ENCODE measurements at regions not wholly inside any gene's neighbourhood (a gene's known extent, or its start where the extent isn't known, plus 50 kb on each side); places are given as distances from the start of the nearest gene placed in this dataset.
A peak's percentile ranks its signal among the peaks of the same experiment; 100 is the strongest.
"Not testable (repeated sequence)": the region's sequence is repeated elsewhere in the genome, so short reads cannot be mapped to it uniquely, and the experiment has no call there.

GRCh38 chr10:64996886-64997285, 1475.7 kb downstream of the REEP3 start:
- Histone ChIP-seq H3K9ac (ENCODE audit: low read length) (no peak overlapping the region), H3K27ac (ENCODE audit: low read depth, low read length) (no peak overlapping the region), H3K36me3 (ENCODE audit: control insufficient read depth, insufficient read depth, low read length) (no peaks in the 10 kb centered on the region), H3K27me3 (ENCODE audit: control insufficient read depth, insufficient read depth, low read length) (no peaks in the 10 kb centered on the region), H3K4me3 (ENCODE audit: low read length) (no peak overlapping the region), H3K4me1 (ENCODE audit: control insufficient read depth, insufficient read depth, low read length) (no peaks in the 10 kb centered on the region)

GRCh38 chr10:65010845-65011244, 1489.6 kb downstream of the REEP3 start:
- H3K4me1 ChIP-seq (ENCODE audit: control insufficient read depth, insufficient read depth, low read length) = no peaks in the 10 kb centered on the region
- H3K27ac ChIP-seq (ENCODE audit: low read depth, low read length) = no peak overlapping the region
- H3K9ac ChIP-seq (ENCODE audit: low read length) = no peak overlapping the region
- H3K36me3 ChIP-seq (ENCODE audit: control insufficient read depth, insufficient read depth, low read length) = no peaks in the 10 kb centered on the region
- no peaks in the 10 kb centered on the region for H3K27me3 ChIP-seq (ENCODE audit: control insufficient read depth, insufficient read depth, low read length)
- H3K4me3 ChIP-seq (ENCODE audit: low read length) = no peak overlapping the region

GRCh38 chr10:65017523-65017922, 1496.3 kb downstream of the REEP3 start:
- Histone ChIP-seq H3K4me1 (ENCODE audit: control insufficient read depth, insufficient read depth, low read length) (no peaks in the 10 kb centered on the region), H3K27me3 (ENCODE audit: control insufficient read depth, insufficient read depth, low read length) (no peaks in the 10 kb centered on the region), H3K27ac (ENCODE audit: low read depth, low read length) (no peak overlapping the region), H3K9ac (ENCODE audit: low read length) (no peak overlapping the region), H3K4me3 (ENCODE audit: low read length) (no peak overlapping the region), H3K36me3 (ENCODE audit: control insufficient read depth, insufficient read depth, low read length) (no peaks in the 10 kb centered on the region)

GRCh38 chr10:65024886-65025285, 1503.7 kb downstream of the REEP3 start:
- H3K4me1 ChIP-seq (ENCODE audit: control insufficient read depth, insufficient read depth, low read length) = no peaks in the 10 kb centered on the region
- H3K27me3 ChIP-seq (ENCODE audit: control insufficient read depth, insufficient read depth, low read length) = no peaks in the 10 kb centered on the region
- no peak overlapping the region for H3K4me3 ChIP-seq (ENCODE audit: low read length)
- no peak overlapping the region for H3K9ac ChIP-seq (ENCODE audit: low read length)
- H3K36me3 ChIP-seq (ENCODE audit: control insufficient read depth, insufficient read depth, low read length) = no peaks in the 10 kb centered on the region
- H3K27ac ChIP-seq (ENCODE audit: low read depth, low read length) = no peak overlapping the region

GRCh38 chr10:65030263-65030662, 1509.1 kb downstream of the REEP3 start:
- no peaks in the 10 kb centered on the region for H3K4me1 ChIP-seq (ENCODE audit: control insufficient read depth, insufficient read depth, low read length)
- H3K36me3 ChIP-seq (ENCODE audit: control insufficient read depth, insufficient read depth, low read length) = no peaks in the 10 kb centered on the region
- no peaks in the 10 kb centered on the region for H3K27me3 ChIP-seq (ENCODE audit: control insufficient read depth, insufficient read depth, low read length)
- H3K9ac ChIP-seq (ENCODE audit: low read length) = no peak overlapping the region
- H3K27ac ChIP-seq (ENCODE audit: low read depth, low read length) = no peak overlapping the region
- no peak overlapping the region for H3K4me3 ChIP-seq (ENCODE audit: low read length)

GRCh38 chr10:65032867-65033769, 1511.9 kb downstream of the REEP3 start:
- no peak overlapping the region for H3K9ac ChIP-seq (ENCODE audit: low read length)
- no peaks in the 10 kb centered on the region for H3K4me1 ChIP-seq (ENCODE audit: control insufficient read depth, insufficient read depth, low read length)
- H3K4me3 ChIP-seq (ENCODE audit: low read length) = no peak overlapping the region
- H3K36me3 ChIP-seq (ENCODE audit: control insufficient read depth, insufficient read depth, low read length) = no peaks in the 10 kb centered on the region
- no peaks in the 10 kb centered on the region for H3K27me3 ChIP-seq (ENCODE audit: control insufficient read depth, insufficient read depth, low read length)
- no peak overlapping the region for H3K27ac ChIP-seq (ENCODE audit: low read depth, low read length)

- no peak overlapping the region for H3K9ac ChIP-seq (ENCODE audit: low read length)
- no peak overlapping the region for H3K27ac ChIP-seq (ENCODE audit: low read depth, low read length)
- no peaks in the 10 kb centered on the region for H3K36me3 ChIP-seq (ENCODE audit: control insufficient read depth, insufficient read depth, low read length)
- no peaks in the 10 kb centered on the region for H3K27me3 ChIP-seq (ENCODE audit: control insufficient read depth, insufficient read depth, low read length)
- peak overlapping the region; percentile 12 for H3K4me3 ChIP-seq (ENCODE audit: low read length)
- H3K4me1 ChIP-seq (ENCODE audit: control insufficient read depth, insufficient read depth, low read length) = no peaks in the 10 kb centered on the region
These were observed 1512.8 kb downstream of the REEP3 start for GRCh38 chr10:65033957-65034356.

GRCh38 chr10:65040796-65041195, 1519.6 kb downstream of the REEP3 start:
- Histone ChIP-seq H3K27ac (ENCODE audit: low read depth, low read length) (no peak overlapping the region), H3K9ac (ENCODE audit: low read length) (no peak overlapping the region), H3K4me1 (ENCODE audit: control insufficient read depth, insufficient read depth, low read length) (no peaks in the 10 kb centered on the region), H3K4me3 (ENCODE audit: low read length) (no peak overlapping the region), H3K27me3 (ENCODE audit: control insufficient read depth, insufficient read depth, low read length) (no peaks in the 10 kb centered on the region), H3K36me3 (ENCODE audit: control insufficient read depth, insufficient read depth, low read length) (no peaks in the 10 kb centered on the region)

GRCh38 chr10:65041307-65041706, 1520.1 kb downstream of the REEP3 start:
- Histone ChIP-seq H3K27ac (ENCODE audit: low read depth, low read length) (no peak overlapping the region), H3K4me1 (ENCODE audit: control insufficient read depth, insufficient read depth, low read length) (no peaks in the 10 kb centered on the region), H3K4me3 (ENCODE audit: low read length) (no peak overlapping the region), H3K27me3 (ENCODE audit: control insufficient read depth, insufficient read depth, low read length) (no peaks in the 10 kb centered on the region), H3K9ac (ENCODE audit: low read length) (no peak overlapping the region), H3K36me3 (ENCODE audit: control insufficient read depth, insufficient read depth, low read length) (no peaks in the 10 kb centered on the region)

GRCh38 chr10:65042496-65042895, 1521.3 kb downstream of the REEP3 start:
- Histone ChIP-seq H3K36me3 (ENCODE audit: control insufficient read depth, insufficient read depth, low read length) (no peaks in the 10 kb centered on the region), H3K4me1 (ENCODE audit: control insufficient read depth, insufficient read depth, low read length) (no peaks in the 10 kb centered on the region), H3K27me3 (ENCODE audit: control insufficient read depth, insufficient read depth, low read length) (no peaks in the 10 kb centered on the region), H3K4me3 (ENCODE audit: low read length) (no peak overlapping the region), H3K27ac (ENCODE audit: low read depth, low read length) (no peak overlapping the region), H3K9ac (ENCODE audit: low read length) (no peak overlapping the region)

GRCh38 chr10:65046831-65047230, 1525.6 kb downstream of the REEP3 start:
- H3K36me3 ChIP-seq (ENCODE audit: control insufficient read depth, insufficient read depth, low read length) = no peaks in the 10 kb centered on the region
- no peak overlapping the region for H3K4me3 ChIP-seq (ENCODE audit: low read length)
- H3K27me3 ChIP-seq (ENCODE audit: control insufficient read depth, insufficient read depth, low read length) = no peaks in the 10 kb centered on the region
- H3K9ac ChIP-seq (ENCODE audit: low read length) = no peak overlapping the region
- no peaks in the 10 kb centered on the region for H3K4me1 ChIP-seq (ENCODE audit: control insufficient read depth, insufficient read depth, low read length)
- no peak overlapping the region for H3K27ac ChIP-seq (ENCODE audit: low read depth, low read length)

GRCh38 chr10:65052111-65052510, 1530.9 kb downstream of the REEP3 start:
- not testable (repeated sequence) for H3K4me1 ChIP-seq (ENCODE audit: control insufficient read depth, insufficient read depth, low read length); H3K4me3 ChIP-seq (ENCODE audit: low read length); H3K36me3 ChIP-seq (ENCODE audit: control insufficient read depth, insufficient read depth, low read length); H3K27ac ChIP-seq (ENCODE audit: low read depth, low read length); H3K27me3 ChIP-seq (ENCODE audit: control insufficient read depth, insufficient read depth, low read length); H3K9ac ChIP-seq (ENCODE audit: low read length)

- H3K9ac ChIP-seq (ENCODE audit: low read length); H3K36me3 ChIP-seq (ENCODE audit: control insufficient read depth, insufficient read depth, low read length); H3K27me3 ChIP-seq (ENCODE audit: control insufficient read depth, insufficient read depth, low read length); H3K4me1 ChIP-seq (ENCODE audit: control insufficient read depth, insufficient read depth, low read length); H3K27ac ChIP-seq (ENCODE audit: low read depth, low read length); H3K4me3 ChIP-seq (ENCODE audit: low read length): not testable (repeated sequence)
These were observed 1532.2 kb downstream of the REEP3 start for GRCh38 chr10:65053397-65053796.
